Activated CD8-positive, alpha-beta memory T cell treated with anti-CD3 and anti-CD28 coated beads, Interleukin-2, amount 10 ng/mL, durations not matched to agents 7 days and 5 days (primary cell): ENCODE measurements at regions not wholly inside any gene's neighbourhood (a gene's known extent, or its start where the extent isn't known, plus 50 kb on each side); places are given as distances from the start of the nearest gene placed in this dataset.
"Not testable (repeated sequence)": the region's sequence is repeated elsewhere in the genome, so short reads cannot be mapped to it uniquely, and the experiment has no call there.

ENCODE experiments used
- ATAC-seq: fragments of 150-1000 bp; cut with Tn5 transposase; one replicate; pipeline ENCODE4 v1.10.0; 2021; ENCODE audit warnings: moderate library complexity
- CTCF ChIA-PET: fragments of 350-600 bp; sonication (Branson Sonifier 250); formaldehyde crosslinking; loops from one replicate; lab custom pipeline; 2021; ENCODE audit warnings: antibody characterized with exemption; lab: Charles Lee
- DNase-seq: peaks from one replicate; pipeline ENCODE4 v3.0.0-alpha.2; 2020
- H3K27ac Mint-ChIP-seq: one replicate; pipeline ENCODE4 v1.8.0; 2021; ENCODE audit warnings: mild to moderate bottlenecking, mixed read lengths
- H3K27me3 Mint-ChIP-seq: one replicate; pipeline ENCODE4 v1.8.0; 2021; ENCODE audit warnings: mixed read lengths
- H3K36me3 Mint-ChIP-seq: one replicate; pipeline ENCODE4 v1.8.0; 2021; ENCODE audit warnings: mild to moderate bottlenecking, mixed read lengths
- H3K4me1 Mint-ChIP-seq: one replicate; pipeline ENCODE4 v1.8.0; 2021; ENCODE audit warnings: mixed read lengths
- H3K4me3 Mint-ChIP-seq: one replicate; pipeline ENCODE4 v1.8.0; 2021; ENCODE audit warnings: mild to moderate bottlenecking, moderate library complexity, mixed read lengths
- H3K9me3 Mint-ChIP-seq: one replicate; pipeline ENCODE4 v1.8.0; 2022; ENCODE audit warnings: low read depth, mixed read lengths

DNA sequence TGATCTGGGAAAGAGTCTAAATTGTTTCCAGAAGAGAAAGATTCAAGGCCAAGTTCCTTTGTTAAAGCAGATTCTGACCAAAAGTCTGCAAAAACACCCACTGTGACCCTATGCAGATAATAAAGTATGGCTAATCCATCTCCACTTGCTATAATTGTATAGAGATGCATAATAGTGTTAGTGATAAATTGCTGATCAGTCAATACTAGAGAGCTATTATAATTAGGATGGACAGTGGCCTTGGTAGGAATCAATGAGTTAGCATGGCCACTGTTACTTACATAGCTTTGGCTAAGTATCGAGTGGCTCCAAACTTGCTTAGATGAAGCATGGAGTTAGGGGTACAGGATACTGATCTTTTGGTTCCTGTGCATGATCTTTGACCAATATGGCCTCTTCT lies 683.4 kb upstream of the MEF2C start:
- CTCF ChIA-PET = no interaction called here
- no peaks in the 10 kb centered on the region for H3K27me3 Mint-ChIP-seq
- no peak overlapping the region for H3K27ac Mint-ChIP-seq
- no peak overlapping the region for H3K4me3 Mint-ChIP-seq
- H3K36me3 Mint-ChIP-seq = no peaks in the 10 kb centered on the region
- DNase-seq (no peak), ATAC-seq (no peak)
- no peaks in the 10 kb centered on the region for H3K4me1 Mint-ChIP-seq
- no peaks in the 10 kb centered on the region for H3K9me3 Mint-ChIP-seq

DNA sequence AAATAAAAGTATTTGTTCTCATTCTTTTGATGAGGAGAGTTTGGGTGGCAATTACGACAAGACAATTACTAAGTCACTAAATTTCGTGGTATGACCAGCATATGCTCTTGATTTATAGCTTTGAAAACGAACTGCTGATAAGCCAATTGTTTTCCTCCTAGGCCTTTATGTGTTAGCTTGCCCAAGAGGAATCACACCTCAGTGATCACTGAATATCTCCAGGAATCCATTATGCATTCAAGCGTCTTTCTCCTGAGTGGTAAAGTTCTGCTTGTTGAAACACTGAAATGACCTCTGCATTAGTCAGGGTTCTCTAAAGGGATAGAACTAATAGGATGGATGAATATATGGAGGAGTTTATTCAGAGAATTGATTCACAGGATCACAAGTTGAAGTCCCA lies 677.7 kb upstream of the MEF2C start:
- Mint-ChIP-seq H3K4me1 (no peaks in the 10 kb centered on the region), H3K9me3 (peaks cover 3% of the 10 kb centered on the region), H3K27ac (no peak overlapping the region), H3K27me3 (no peaks in the 10 kb centered on the region), H3K36me3 (no peaks in the 10 kb centered on the region), H3K4me3 (no peak overlapping the region)
- CTCF ChIA-PET = no interaction called here
- no peak for ATAC-seq
- DNase-seq = no peak

DNA sequence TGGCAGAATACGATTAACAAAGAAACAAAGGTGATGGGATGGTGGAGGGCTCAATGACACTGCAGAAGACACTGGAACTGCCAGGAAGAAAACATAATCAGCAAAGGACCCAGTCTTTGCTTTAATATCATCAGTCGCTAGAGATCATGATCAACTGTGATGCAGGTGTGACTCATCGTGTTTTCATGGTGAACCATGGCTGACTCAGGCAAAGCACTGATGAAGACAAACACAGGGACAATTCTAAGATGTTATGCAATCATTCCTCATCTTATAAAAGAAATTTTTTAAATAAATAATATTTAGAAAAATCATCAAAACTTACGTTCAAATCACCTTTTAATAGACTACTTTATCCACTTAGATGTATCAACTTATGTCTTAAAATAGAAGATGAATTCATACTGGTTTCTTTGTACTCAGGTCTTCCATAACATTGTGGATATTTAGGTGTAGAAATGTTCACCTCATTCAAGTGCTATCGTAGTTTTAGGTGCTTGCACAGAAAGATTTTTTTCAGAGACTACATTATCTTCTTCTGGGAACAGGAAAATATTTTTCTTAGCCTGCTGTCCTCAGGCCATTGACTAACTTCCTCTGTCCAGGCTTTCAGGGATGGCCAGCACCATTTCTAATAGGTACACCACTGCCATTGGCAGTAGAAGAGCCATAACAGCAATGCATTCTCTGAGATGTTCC lies 673.4 kb upstream of the MEF2C start:
- ATAC-seq = no peak
- peaks cover 3% of the 10 kb centered on the region for H3K9me3 Mint-ChIP-seq
- H3K27ac Mint-ChIP-seq = no peak overlapping the region
- no peaks in the 10 kb centered on the region for H3K27me3 Mint-ChIP-seq
- CTCF ChIA-PET = no interaction called here
- H3K4me3 Mint-ChIP-seq = no peak overlapping the region
- DNase-seq = no peak
- no peaks in the 10 kb centered on the region for H3K36me3 Mint-ChIP-seq
- no peaks in the 10 kb centered on the region for H3K4me1 Mint-ChIP-seq

DNA sequence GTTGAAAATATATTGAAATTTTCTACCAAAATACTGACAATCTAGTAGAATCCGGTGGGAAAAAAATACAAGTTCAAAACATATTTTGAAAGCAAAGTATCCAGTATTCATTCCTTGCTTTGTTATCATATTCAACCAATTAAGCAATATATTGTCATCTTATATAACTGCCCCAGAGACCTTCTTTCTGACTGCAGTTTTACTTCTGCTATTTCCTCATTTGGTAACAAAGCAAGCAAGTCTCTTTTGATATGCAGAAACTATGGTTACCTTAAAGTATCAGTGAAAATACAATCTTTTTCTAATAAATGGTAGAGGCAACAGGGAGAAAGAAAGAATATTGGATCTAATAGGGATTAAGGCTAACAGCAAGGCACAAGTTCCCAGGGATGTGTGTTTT lies 663.7 kb upstream of the MEF2C start:
- H3K27ac Mint-ChIP-seq = no peak overlapping the region
- no peak overlapping the region for H3K4me3 Mint-ChIP-seq
- H3K36me3 Mint-ChIP-seq = no peaks in the 10 kb centered on the region
- H3K9me3 Mint-ChIP-seq = peaks cover 3% of the 10 kb centered on the region
- DNase-seq = no peak
- no peak for ATAC-seq
- no peaks in the 10 kb centered on the region for H3K4me1 Mint-ChIP-seq
- no peaks in the 10 kb centered on the region for H3K27me3 Mint-ChIP-seq
- CTCF ChIA-PET = no interaction called here

DNA sequence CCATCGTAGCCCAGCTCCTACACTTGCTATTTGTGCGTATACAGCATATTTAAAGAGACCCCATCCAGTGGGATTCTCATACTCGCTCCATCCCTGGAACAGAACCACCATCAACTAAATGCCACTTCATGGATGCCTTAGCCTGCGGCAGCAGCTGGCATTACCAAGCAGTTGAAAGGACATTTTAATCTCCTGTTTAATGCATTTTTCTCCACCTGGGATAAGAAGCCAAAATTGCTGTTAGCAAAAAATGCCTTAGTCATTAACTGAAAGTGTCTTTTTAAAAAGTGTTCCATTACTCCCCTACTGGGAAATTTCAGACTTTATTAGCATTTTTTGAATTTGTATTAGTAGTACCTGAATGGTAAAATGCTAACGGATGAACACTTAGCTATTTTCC lies 662.6 kb upstream of the MEF2C start:
- Mint-ChIP-seq H3K27ac (no peak overlapping the region), H3K27me3 (no peaks in the 10 kb centered on the region), H3K36me3 (no peaks in the 10 kb centered on the region), H3K4me1 (no peaks in the 10 kb centered on the region), H3K9me3 (peaks cover 3% of the 10 kb centered on the region), H3K4me3 (no peak overlapping the region)
- DNase-seq = no peak
- no peak for ATAC-seq
- CTCF ChIA-PET = no interaction called here

DNA sequence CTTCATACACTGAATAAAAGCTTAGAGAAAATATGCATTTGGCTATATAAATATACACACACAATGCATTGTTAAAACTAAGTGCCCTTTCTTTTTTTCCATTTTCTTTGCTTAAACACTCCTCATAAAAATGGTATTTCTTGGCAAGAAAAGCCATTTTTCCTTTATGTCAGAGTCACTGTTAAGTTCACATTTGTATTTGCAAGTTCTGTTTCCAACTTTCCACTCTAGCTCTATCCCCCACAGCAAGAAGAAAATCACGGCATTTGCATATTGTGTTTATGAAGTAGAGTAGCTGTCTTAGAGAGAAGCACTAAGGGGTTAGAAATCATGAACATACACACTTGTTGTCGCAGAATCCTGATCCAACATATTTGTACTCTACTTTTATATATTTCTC lies 662.1 kb upstream of the MEF2C start:
- no peak for ATAC-seq
- CTCF ChIA-PET = no interaction called here

DNA sequence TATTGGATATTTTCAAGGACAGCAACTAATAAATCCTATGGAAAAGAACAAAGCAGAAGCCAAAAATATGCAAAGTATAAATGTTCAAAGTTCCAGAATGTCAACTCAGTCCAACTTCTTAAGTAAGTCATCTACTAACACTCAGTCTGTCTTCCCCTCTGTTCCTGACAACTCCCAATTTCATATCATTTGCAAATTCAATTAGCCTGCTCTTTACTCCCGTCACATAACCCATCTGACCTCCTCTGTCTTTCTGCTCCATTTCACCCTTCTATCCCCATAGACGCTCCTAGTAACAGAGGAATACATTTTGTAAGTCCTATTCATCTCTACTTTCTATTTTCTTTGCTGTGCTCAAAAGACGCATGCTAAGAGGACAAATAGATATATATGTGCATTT lies 659.8 kb upstream of the MEF2C start:
- CTCF ChIA-PET = no interaction called here
- ATAC-seq = no peak
- Mint-ChIP-seq H3K4me1 (no peaks in the 10 kb centered on the region), H3K36me3 (no peaks in the 10 kb centered on the region), H3K4me3 (no peak overlapping the region), H3K9me3 (no peaks in the 10 kb centered on the region), H3K27ac (no peak overlapping the region), H3K27me3 (no peaks in the 10 kb centered on the region)
- no peak for DNase-seq

More for the DNA sequence above, 662.1 kb upstream of the MEF2C start:
- DNase-seq = no peak
- H3K27me3 Mint-ChIP-seq = no peaks in the 10 kb centered on the region
- H3K27ac Mint-ChIP-seq = no peak overlapping the region
- H3K9me3 Mint-ChIP-seq = peaks cover 3% of the 10 kb centered on the region
- H3K4me3 Mint-ChIP-seq = no peak overlapping the region
- H3K36me3 Mint-ChIP-seq = no peaks in the 10 kb centered on the region
- no peaks in the 10 kb centered on the region for H3K4me1 Mint-ChIP-seq

DNA sequence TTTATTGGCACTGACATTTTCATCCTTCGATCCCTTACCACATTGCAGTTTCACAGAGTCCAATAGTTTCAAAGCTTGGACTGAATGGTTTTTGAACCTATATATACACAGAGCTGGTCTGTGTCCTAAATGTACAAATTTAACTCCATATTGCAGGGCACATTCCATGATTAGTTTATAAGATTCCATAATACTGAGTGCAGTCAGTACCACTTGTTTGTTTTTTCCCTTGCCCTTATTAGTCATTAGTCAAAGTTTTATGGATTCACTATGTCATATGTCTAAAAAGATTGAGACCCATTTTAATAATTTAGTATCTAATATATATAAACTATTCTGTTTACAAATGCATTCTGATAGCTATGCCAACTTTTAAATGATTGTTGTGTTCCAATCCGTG lies 654.8 kb upstream of the MEF2C start:
- H3K4me1 Mint-ChIP-seq = no peaks in the 10 kb centered on the region
- no peaks in the 10 kb centered on the region for H3K9me3 Mint-ChIP-seq

DNA sequence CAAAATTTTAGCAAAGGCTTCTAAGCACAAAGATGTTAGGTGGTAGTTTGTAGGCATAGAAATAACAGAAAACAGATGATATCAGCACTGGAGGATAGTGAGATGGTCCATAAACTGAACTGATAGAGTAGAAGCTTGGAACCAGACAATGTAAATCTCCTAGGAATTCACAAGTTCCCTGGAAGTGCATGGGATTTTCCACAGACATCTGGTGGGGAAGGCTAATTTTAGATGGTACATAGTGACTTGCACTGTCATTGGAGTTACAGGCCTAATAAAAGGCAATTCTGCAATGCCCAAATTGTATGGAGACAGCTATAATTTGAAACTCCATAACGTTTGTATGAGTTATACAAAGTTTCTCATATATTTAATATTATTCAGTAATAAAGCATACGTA lies 653.0 kb upstream of the MEF2C start:
- H3K36me3 Mint-ChIP-seq = no peaks in the 10 kb centered on the region
- H3K27me3 Mint-ChIP-seq = no peaks in the 10 kb centered on the region
- CTCF ChIA-PET = no interaction called here

More for the DNA sequence above, 654.8 kb upstream of the MEF2C start:
- no peak overlapping the region for H3K27ac Mint-ChIP-seq
- CTCF ChIA-PET = no interaction called here
- H3K4me3 Mint-ChIP-seq = no peak overlapping the region
- H3K36me3 Mint-ChIP-seq = no peaks in the 10 kb centered on the region
- ATAC-seq (no peak), DNase-seq (no peak)
- H3K27me3 Mint-ChIP-seq = no peaks in the 10 kb centered on the region

DNA sequence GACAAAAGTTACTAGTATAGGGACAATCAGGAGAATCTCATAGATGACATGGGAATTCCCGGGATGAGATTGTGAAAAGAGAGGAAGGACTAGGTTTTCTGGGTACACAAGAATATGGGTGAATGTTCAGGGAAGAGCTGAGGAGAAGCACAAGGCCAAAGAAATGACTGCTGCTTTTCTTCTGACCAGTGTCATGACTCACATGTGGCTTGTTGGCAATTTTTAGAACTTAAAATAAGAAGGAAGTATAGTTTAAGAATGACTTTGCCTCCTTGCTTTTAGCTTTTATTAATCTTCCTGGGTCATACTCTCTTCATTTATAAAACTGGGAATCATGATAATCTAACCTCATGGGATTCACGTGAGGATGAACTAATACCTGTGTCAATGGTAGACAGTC lies 652.4 kb upstream of the MEF2C start:
- Mint-ChIP-seq H3K4me3 (no peak overlapping the region), H3K36me3 (no peaks in the 10 kb centered on the region)
- CTCF ChIA-PET = no interaction called here

More for the DNA sequence above, 653.0 kb upstream of the MEF2C start:
- no peaks in the 10 kb centered on the region for H3K9me3 Mint-ChIP-seq
- ATAC-seq (no peak), DNase-seq (no peak)
- no peak overlapping the region for H3K4me3 Mint-ChIP-seq
- no peaks in the 10 kb centered on the region for H3K4me1 Mint-ChIP-seq
- H3K27ac Mint-ChIP-seq = no peak overlapping the region

DNA sequence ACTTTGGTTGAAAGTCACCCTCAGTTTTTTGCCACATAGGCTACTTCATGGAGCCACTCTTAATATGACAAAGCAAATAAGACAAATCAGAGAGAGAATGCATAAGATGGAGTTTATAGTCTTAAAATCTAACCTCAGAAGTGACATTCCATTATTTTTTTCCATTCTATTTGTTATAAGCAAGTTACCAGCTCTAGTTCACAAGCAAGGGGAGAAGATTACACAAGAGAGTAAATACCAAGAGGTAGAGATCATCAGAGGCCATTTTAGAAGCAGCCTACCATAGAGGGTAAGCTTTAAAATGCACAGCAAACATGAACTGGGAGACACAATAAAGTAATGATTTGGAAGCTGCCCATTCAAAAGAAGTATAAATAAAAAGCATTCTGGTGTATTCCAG lies 651.3 kb upstream of the MEF2C start:
- Mint-ChIP-seq H3K27ac (no peak overlapping the region), H3K4me3 (no peak overlapping the region), H3K36me3 (no peaks in the 10 kb centered on the region), H3K9me3 (no peaks in the 10 kb centered on the region), H3K27me3 (no peaks in the 10 kb centered on the region), H3K4me1 (no peaks in the 10 kb centered on the region)
- ATAC-seq = no peak
- CTCF ChIA-PET = no interaction called here
- DNase-seq = no peak

More for the DNA sequence above, 652.4 kb upstream of the MEF2C start:
- H3K4me1 Mint-ChIP-seq = no peaks in the 10 kb centered on the region
- no peak for ATAC-seq
- H3K27me3 Mint-ChIP-seq = no peaks in the 10 kb centered on the region
- H3K27ac Mint-ChIP-seq = no peak overlapping the region
- no peak for DNase-seq
- H3K9me3 Mint-ChIP-seq = no peaks in the 10 kb centered on the region

DNA sequence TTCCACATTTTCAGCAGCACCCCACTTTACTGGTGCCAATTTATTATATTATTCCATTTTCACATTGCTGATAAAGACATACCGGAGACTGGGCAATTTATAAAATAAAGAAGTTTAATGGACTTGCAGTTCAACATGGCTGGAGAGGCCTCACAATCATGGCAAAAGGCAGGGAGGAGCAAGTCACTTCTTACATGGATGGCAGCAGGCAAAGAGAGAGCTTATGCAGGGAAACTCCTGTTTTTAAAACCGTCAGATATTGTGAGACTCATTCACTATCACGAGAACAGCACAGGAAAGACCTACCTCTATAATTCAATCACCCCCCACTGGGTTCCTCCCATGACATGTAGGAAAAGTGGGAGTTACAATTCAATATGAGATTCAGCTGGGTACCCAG lies 641.8 kb upstream of the MEF2C start:
- H3K27ac Mint-ChIP-seq = no peak overlapping the region
- no peaks in the 10 kb centered on the region for H3K4me1 Mint-ChIP-seq
- no peaks in the 10 kb centered on the region for H3K36me3 Mint-ChIP-seq
- no peak overlapping the region for H3K4me3 Mint-ChIP-seq
- DNase-seq (no peak), ATAC-seq (no peak)
- H3K27me3 Mint-ChIP-seq = no peaks in the 10 kb centered on the region
- CTCF ChIA-PET = no interaction called here
- H3K9me3 Mint-ChIP-seq = peaks cover 7% of the 10 kb centered on the region

DNA sequence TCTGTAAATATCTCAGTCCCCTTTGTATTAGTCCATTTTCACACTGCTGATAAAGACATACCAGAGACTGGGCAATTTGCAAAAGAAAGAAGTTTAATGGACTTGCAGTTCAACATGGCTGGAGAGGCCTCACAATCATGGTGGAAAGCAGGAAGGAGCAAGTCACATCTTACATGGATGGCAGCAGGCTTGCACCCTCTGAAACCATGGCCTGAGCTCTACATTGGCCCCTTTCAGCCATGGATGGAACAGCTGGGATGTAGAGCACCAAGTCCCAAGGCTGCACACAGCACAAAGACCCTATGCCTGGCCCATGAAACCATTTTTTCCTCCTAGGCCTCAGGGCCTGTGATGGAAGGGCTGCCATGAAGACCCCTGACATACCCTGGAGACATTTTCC lies 640.9 kb upstream of the MEF2C start:
- H3K4me1 Mint-ChIP-seq, H3K9me3 Mint-ChIP-seq, H3K36me3 Mint-ChIP-seq, H3K4me3 Mint-ChIP-seq, H3K27ac Mint-ChIP-seq, DNase-seq, ATAC-seq, H3K27me3 Mint-ChIP-seq, CTCF ChIA-PET: not testable (repeated sequence)

DNA sequence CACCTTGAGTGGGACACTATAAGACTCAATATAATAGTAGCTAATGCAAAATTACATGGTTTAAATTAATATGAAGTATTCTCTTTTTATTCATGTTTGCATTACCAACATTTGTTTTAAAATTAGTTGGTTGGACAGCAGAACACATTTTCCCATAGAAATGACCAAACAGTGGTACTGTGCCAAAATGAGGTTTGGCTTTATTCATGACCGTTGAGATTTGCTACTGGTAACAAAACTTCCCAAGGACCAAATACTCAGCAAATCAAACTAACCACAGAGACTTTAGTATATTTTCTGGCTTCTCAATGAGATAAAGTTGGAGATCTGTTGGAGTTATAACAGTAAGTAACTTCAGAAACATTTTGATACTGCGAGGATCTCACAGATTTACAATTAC lies 637.8 kb upstream of the MEF2C start:
- CTCF ChIA-PET = no interaction called here
- no peaks in the 10 kb centered on the region for H3K36me3 Mint-ChIP-seq
- no peak overlapping the region for H3K27ac Mint-ChIP-seq
- H3K4me1 Mint-ChIP-seq = no peaks in the 10 kb centered on the region
- H3K4me3 Mint-ChIP-seq = no peak overlapping the region
- H3K27me3 Mint-ChIP-seq = no peaks in the 10 kb centered on the region
- peaks cover 7% of the 10 kb centered on the region for H3K9me3 Mint-ChIP-seq
- no peak for ATAC-seq
- DNase-seq = no peak
